HL-60 (cell line): ENCODE measurements at regions not wholly inside any gene's neighbourhood (a gene's known extent, or its start where the extent isn't known, plus 50 kb on each side); places are given as distances from the start of the nearest gene placed in this dataset.

Source experiments
- DNase-seq, 2 experiments: peaks; one replicate each; pipeline ENCODE4 v3.0.0-alpha.2; 2010 to 2020; ENCODE audit warnings: low read depth in 1 of 2, low spot score in 1 of 2
- H3K27ac ChIP-seq: fragments of 250-450 bp; sonication (Bioruptor Pico); replicated peaks from 2 replicates; pipeline ENCODE4 v1.5.1; 2020; ENCODE audit warnings: mild to moderate bottlenecking, moderate library complexity
- H3K27me3 ChIP-seq: fragments of 250-450 bp; sonication (Bioruptor Pico); 2 replicates; pipeline ENCODE4 v1.5.1; 2021; ENCODE audit warnings: mild to moderate bottlenecking, moderate library complexity; ENCODE audit not compliant: insufficient read depth, poor library complexity, severe bottlenecking
- H3K4me3 ChIP-seq: replicated peaks from 2 replicates; pipeline ENCODE4 v1.5.1; 2011; ENCODE audit warnings: mild to moderate bottlenecking, control low read depth, low read length; ENCODE audit not compliant: insufficient read depth
- GABPA ChIP-seq: IDR thresholded peaks from 2 replicates; pipeline ENCODE4 v1.6.1; 2012; ENCODE audit warnings: low read depth
- POLR2AphosphoS5 ChIP-seq: IDR thresholded peaks from 2 replicates; pipeline ENCODE4 v1.6.1; 2012; ENCODE audit warnings: low read depth
- SPI1 ChIP-seq: IDR thresholded peaks from 2 replicates; pipeline ENCODE4 v1.6.1; 2012; ENCODE audit warnings: low read depth, mild to moderate bottlenecking, borderline replicate concordance
- TF ChIP-seq, protein P1 (sequence below): IDR thresholded peaks from one replicate; pipeline ENCODE4 v1.5.1; 2011; ENCODE audit warnings: low read length, control low read depth, inconsistent platforms; ENCODE audit not compliant: insufficient read depth
- TF ChIP-seq, protein P2 (sequence below): IDR thresholded peaks from 2 replicates; pipeline ENCODE4 v1.6.1; 2012; ENCODE audit warnings: low read depth; ENCODE audit not compliant: insufficient replicate concordance

DNA sequence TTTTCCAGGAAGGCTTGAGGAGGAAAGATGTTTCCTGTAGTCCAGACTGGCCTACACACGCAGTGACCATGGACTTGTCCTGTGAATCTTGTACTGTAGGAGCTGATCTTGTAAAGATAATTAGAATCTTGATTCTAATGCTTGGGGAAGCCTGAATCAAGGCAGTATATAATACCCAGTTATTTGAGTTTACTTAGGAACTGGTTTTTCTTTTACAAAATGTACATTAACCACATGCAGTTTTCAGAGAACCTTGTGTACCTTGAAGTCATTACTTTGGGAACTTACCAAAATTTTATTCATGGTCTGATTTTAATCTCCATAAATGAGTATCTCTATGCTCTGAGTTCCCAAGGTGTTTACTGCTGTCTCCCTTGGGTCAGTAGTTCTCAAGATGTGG lies 439.9 kb upstream of the AZI2 start:
- Histone ChIP-seq H3K27me3 (no peaks in the 10 kb centered on the region), H3K27ac (no peak overlapping the region), H3K4me3 (no peak overlapping the region)
- no peak for DNase-seq
- TF ChIP-seq, protein P1, sequence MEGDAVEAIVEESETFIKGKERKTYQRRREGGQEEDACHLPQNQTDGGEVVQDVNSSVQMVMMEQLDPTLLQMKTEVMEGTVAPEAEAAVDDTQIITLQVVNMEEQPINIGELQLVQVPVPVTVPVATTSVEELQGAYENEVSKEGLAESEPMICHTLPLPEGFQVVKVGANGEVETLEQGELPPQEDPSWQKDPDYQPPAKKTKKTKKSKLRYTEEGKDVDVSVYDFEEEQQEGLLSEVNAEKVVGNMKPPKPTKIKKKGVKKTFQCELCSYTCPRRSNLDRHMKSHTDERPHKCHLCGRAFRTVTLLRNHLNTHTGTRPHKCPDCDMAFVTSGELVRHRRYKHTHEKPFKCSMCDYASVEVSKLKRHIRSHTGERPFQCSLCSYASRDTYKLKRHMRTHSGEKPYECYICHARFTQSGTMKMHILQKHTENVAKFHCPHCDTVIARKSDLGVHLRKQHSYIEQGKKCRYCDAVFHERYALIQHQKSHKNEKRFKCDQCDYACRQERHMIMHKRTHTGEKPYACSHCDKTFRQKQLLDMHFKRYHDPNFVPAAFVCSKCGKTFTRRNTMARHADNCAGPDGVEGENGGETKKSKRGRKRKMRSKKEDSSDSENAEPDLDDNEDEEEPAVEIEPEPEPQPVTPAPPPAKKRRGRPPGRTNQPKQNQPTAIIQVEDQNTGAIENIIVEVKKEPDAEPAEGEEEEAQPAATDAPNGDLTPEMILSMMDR = no peak
- no peak for TF ChIP-seq SPI1
- TF ChIP-seq, protein P2, sequence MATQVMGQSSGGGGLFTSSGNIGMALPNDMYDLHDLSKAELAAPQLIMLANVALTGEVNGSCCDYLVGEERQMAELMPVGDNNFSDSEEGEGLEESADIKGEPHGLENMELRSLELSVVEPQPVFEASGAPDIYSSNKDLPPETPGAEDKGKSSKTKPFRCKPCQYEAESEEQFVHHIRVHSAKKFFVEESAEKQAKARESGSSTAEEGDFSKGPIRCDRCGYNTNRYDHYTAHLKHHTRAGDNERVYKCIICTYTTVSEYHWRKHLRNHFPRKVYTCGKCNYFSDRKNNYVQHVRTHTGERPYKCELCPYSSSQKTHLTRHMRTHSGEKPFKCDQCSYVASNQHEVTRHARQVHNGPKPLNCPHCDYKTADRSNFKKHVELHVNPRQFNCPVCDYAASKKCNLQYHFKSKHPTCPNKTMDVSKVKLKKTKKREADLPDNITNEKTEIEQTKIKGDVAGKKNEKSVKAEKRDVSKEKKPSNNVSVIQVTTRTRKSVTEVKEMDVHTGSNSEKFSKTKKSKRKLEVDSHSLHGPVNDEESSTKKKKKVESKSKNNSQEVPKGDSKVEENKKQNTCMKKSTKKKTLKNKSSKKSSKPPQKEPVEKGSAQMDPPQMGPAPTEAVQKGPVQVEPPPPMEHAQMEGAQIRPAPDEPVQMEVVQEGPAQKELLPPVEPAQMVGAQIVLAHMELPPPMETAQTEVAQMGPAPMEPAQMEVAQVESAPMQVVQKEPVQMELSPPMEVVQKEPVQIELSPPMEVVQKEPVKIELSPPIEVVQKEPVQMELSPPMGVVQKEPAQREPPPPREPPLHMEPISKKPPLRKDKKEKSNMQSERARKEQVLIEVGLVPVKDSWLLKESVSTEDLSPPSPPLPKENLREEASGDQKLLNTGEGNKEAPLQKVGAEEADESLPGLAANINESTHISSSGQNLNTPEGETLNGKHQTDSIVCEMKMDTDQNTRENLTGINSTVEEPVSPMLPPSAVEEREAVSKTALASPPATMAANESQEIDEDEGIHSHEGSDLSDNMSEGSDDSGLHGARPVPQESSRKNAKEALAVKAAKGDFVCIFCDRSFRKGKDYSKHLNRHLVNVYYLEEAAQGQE = no peak
- no peak for TF ChIP-seq POLR2AphosphoS5
- no peak for TF ChIP-seq GABPA

DNA sequence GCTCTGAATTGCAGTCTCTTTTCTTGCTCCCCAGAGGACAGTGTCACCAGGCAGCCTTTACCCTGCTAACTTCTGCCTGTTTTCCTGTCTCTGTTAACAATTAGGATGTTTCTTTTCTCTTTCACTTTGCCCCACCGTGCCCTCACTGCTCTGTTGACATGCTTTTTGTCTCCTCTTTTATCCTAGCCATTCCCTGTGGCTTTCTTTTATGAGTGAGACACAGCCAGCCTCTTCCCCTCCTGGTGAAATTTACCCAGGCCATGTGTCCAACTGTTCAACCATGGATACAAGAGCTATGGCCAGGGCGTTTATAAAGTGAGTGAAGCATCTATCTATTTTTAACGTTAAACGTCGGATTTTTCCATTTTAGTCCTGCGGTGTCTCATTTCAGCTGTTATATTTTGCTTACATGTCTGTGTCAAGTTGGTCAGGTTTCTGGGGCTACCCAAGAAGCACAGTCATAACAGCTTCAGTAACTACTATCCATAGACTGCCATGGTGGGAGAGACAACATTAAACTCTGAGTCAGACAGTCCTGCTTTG lies 443.2 kb upstream of the AZI2 start:
- Histone ChIP-seq H3K27me3 (no peaks in the 10 kb centered on the region), H3K27ac (no peak overlapping the region), H3K4me3 (no peak overlapping the region)
- TF ChIP-seq, protein P2 = no peak
- TF ChIP-seq GABPA (no peak), POLR2AphosphoS5 (no peak)
- no peak for DNase-seq

DNA sequence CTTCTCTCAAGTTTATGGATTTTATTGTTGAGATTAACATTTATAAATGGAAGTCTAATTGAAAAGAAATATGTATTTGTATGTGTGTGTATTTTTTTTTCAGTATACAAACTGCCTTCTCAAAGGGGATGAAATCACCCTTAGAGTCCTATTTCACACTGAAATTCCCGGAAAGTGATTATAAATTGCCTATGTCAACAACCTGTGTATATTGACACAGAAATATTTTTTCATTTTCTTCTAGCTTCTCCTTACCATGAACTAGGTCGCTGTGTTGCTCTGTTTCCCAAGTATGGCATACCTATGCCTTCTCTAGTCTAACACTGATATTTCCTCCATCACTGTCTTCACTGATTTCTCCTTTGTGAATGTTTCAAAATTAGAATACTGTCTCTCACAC lies 444.0 kb upstream of the AZI2 start:
- TF ChIP-seq, protein P1 = no peak
- Histone ChIP-seq H3K4me3 (no peak overlapping the region), H3K27ac (no peak overlapping the region), H3K27me3 (no peaks in the 10 kb centered on the region)
- DNase-seq = no peak

DNA sequence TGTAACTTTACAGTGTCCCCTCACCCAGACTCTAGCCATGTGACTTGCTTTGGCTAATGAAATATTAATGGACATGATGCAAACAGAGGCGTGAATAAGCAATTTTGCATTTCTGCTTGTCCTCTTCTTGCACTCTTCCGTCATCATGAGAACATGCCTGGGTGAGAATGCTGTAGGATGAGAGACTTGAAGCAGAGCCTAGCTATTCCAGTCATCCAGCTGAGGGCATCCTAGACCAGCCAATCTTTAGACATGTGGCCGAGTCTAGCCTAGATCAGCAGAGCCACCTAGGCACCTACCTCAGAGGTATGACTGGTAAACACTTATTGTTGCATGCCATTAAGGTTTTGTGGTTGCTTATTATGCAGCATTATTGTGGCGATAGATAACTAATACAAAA lies 450.5 kb upstream of the AZI2 start:
- H3K4me3 ChIP-seq = no peak overlapping the region
- no peak for DNase-seq
- TF ChIP-seq SPI1 (no peak), POLR2AphosphoS5 (no peak), GABPA (no peak)
- TF ChIP-seq, protein P1 = no peak
- TF ChIP-seq, protein P2 = no peak
- H3K27me3 ChIP-seq = no peaks in the 10 kb centered on the region
- H3K27ac ChIP-seq = no peak overlapping the region
